HG02981 (cell line): ENCODE measurements at regions not wholly inside any gene's neighbourhood (a gene's known extent, or its start where the extent isn't known, plus 50 kb on each side); places are given as distances from the start of the nearest gene placed in this dataset.

Experiments used
- ATAC-seq: cut with Tn5 transposase; IDR thresholded peaks from one replicate; pipeline ENCODE4 v1.9.1; 2021; ENCODE audit warnings: mild to moderate bottlenecking, moderate library complexity; ENCODE audit not compliant: unreplicated experiment

DNA sequence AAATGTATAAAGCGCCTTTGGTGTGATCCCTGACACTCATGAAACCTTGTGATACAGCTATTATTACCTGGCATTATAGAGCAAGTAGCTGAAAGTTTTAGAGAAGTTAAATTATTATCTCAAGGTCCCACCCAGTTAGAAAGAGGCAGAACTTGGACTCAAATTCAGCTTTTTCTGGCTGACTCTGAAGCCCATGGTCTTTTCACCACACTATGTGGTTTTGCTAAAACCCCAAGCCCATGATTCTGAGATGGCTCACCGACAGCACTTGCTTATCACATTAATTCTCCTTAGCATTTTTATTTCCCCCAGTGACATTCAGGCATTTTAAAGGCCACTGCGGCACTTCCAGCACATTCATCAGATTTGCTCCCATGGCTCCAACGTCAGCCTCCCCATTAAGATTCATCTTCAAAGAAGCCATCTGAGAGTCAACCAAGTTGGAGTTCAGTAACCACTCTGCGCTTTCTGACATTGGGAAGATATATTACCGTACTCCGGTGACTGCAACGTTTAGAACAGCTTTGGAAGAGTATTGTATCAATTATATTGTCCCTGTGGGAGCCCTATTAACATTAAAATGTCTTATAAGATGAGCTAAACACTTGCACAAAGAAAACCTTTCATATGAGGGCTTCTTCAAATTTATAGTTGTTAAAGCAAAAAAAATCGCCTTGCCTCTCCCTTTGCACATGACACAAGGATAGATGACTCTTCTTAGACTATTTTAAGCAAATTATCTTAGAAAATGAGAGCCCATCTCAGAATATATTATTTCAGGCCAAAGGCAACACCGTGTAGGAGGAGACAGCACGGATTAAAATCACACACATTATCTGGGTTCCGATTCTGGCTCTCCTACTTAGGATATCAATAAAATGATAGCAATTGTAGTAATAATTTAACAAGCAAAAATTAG lies 638.1 kb downstream of the ACTL7B start:
- no peak for ATAC-seq

DNA sequence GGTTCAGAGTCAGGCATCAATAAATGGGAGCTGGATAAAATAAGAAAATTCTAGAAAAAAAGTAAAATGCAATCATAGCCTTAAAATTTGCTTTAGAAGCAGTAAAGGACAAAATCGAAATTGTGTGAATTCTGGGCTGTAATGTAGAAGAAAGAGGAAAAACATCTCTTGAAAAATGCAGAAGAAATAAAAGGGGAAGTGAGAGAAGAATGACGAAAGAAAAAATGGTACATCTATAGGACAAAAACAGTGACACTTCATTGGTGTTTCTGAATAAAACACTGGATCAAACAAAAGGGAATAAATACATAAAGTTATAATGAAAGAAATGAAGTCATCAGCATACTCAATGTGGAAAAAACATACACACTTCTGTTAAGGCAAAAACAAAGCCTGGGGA lies 642.3 kb downstream of the ACTL7B start:
- ATAC-seq = no peak

DNA sequence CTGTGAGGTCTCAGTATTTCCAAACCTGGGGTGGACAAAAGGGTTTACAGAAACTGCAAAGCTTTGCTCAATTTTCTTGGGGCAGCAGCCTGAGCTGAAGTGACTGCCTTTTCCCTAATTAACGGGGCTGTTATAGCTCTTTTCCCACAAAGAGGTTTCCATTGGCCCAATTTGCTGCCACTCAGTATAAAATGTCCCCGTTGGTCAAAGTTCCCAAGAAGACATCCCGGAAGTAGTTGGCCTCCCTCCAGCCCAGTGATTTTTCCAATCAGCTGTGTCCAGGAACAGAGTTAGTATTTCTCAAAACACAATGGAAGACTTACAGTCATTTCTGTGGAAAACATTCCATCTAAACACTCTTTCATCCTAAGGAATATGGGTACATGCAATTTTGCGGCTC lies 643.6 kb downstream of the ACTL7B start:
- ATAC-seq = no peak

DNA sequence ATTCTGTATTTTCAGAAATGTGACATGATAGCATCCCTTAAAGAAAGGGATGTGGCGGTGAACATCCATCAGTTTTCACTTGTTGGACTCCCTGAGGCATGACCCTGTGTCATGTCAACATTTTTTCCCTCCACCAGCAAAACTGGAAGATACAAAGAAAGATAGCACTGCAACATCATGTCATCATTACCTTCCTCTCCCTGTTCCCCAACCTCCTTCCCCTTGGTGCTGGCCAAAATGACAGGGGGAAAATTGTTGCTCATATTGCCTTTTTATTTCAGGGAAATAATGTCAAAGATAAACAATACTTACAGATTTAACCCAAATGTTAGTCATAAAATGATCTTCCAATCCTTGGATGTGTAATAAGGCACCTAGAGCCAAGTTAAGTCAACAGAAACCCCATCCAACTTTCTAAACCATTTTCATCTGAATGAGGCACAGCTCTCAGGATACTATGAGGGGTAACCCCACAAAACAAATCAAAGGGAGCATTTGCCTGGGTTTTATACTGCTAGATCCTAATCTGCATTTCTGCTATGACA lies 644.3 kb downstream of the ACTL7B start:
- no peak for ATAC-seq

DNA sequence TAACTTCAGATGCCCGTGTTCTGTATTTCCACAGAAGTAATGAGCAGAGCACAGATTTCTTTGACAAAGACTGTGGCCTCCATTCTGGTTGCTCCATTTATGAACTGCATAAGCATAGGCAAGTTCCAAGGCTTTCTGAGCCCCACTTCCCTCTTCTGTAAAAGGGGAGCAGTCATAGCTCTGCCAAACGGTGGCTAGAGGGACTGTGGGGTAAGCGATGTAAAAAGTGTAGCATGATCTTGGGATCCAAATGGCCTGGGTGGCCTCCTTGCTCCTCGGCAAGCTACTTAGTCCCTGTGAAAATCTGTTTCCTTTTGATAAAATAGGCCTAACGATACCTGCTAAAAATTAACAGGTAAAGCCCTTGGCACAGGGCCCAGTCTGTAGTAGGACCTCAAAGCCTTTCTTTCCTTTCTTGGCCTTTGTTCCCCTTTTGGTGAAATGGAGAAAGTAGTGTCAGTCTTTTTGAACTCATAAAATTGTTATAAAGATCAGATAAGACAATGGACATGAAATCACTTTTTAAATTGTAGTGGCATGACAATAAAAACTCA lies 646.6 kb downstream of the ACTL7B start:
- ATAC-seq = no peak

DNA sequence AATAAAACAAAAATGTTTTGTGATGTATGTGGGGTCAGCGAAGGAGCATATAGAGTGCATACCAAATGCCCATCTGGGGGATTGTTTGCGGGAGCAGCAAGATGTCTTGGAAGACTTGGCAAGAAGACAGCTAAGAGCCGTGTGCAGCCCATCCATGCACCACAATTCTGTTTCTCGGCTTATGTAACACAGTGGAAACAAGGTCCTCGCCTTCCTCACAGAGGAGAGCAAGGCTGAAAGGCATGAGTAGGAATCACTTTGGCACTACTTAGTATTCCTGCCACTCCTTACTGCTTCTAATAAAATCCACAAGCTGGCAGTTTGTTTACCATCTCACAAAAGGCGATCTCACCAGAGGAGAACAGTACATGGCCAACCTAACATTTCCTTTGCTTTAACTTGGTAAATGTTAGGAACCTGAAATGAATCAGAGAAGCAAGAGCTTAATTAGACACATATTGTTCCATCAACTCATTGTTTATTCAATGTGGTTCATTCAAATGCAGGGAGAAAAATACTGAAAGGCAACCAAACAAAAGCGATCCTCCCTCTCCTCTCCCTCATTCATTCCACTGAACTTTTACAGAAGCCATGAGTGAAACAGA lies 648.1 kb downstream of the ACTL7B start:
- no peak for ATAC-seq

DNA sequence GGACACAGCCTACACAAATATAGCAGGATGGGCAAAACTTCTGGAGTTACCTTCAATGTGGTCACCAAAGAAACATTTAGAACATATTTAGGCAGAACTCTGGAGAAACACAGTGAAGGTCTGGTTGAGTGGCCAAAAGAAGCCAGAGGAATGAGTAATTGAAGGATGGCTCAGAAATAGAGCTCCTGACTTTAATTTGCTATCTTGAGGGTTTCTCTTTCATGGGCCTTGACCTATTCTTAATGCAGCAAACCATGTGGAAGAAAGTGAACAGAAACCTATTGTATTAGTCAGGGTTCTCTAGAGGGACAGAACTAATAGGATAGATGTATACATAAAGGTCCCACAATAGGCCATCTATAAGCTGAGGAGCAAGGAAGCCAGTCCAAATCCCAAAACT lies 650.5 kb downstream of the ACTL7B start:
- no peak for ATAC-seq

DNA sequence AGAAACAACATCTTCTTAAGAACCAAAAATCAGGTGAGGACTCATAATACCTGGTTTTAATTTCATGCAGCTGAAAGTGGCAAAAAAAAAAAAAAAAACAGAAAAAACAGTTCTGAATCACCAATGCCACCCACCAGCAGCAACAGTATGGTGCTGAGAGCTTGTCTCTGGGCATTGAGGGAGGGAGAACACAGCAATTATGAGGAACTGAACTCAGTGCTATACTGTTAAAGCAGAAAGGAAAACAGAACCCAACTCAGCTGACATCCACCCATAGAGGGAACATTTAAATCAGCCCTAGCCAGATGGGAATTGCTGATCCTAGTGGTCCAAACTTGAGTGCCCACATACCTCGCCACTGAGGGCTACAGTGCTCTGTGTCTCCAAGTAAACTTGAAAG lies 657.9 kb downstream of the ACTL7B start:
- ATAC-seq = no peak

DNA sequence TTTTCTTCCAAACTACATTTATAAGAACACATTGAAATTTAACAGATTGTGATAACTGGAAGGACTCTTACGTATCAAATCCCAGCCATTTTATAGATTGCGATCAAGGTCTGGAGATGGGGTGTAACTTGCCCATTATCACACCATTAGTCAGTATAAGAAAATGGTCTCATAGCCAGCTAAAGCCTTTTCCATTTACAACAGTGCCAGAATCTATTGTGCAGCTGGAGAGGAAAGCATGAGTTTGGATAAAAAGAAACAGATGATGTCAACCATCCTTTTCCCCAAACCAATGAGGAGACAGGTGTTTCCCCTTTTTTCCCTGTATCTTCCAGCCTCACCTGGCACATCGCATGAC lies 658.8 kb downstream of the ACTL7B start:
- ATAC-seq = no peak

DNA sequence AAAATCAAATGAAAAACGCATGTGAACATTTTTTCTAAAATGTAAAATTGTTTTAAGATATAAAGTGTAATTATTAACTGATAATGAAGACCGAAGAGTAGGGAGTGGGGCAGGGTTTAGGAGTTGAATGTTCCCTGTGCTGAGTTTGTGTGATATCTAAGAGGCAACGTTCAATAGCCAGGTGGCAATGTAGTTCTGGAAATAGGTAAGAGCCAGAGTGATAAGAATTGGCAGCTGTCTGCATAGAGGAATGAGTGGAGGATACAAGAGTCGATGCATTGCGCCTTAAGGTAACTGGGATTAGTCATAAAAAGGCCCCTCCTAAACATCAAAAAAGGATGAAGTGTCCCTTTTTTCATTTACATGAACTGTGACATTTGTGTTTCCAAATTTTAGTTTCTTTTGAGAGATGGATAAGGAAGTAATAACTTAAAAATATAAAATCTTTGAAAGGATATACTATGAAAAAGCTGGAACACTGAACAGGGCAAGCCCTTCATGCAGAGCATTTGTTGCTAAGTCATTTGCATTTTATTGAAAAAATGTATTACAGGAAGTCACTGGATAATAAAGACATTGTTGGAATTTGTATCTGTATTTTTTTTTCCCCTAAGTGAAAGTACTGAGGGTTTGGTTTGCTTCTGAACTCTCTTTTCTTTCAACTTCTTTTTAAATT lies 659.3 kb downstream of the ACTL7B start:
- ATAC-seq = no peak

DNA sequence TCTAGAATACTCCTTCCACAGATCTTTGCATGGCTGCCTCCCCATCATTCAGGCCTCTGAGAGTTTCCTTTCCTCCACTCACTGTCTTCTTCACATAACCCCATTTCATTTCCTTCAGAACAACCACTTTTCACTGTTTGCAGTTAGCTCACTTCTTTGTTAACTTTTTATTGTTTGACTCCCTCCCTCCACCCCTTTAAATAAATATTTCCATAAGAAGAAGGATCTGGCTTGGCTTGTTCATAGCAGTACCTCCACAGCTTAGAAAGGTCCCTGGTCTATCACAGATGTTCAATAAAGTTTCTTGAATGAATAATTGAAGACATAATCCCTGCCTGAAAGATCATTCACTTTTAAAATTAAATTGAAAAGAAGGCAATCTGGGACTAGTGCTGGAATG lies 661.6 kb downstream of the ACTL7B start:
- ATAC-seq = no peak

DNA sequence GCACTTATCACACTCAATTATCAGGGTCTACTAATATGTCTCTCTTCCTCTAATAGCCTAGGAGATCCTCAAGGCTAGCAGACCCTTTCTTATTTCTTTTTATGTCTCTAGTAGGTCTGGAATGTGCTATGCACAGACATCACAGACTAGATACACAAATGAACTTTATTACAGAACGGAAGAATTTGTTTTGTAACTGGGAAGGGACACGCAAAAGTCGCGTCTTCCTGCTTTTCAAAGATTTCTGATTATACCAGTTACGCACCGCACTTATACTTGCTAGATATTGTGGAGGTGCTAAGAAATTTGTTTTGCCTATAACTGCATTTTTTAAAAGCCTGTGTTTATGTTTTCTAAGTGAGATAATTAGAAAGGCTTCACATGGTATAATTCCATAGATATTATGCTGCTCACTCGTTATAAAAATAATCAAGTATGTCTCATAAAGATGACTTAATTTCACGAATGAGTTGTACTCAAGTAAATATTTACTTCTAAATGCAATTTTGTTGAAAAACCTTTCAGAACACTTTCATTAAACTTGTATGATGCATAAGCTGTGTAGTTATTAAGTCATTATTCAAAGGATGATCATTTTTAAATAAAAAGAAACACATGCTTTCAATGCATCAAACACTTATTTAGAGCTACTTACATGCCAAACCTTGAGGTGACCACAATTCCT lies 662.6 kb downstream of the ACTL7B start:
- ATAC-seq = no peak

DNA sequence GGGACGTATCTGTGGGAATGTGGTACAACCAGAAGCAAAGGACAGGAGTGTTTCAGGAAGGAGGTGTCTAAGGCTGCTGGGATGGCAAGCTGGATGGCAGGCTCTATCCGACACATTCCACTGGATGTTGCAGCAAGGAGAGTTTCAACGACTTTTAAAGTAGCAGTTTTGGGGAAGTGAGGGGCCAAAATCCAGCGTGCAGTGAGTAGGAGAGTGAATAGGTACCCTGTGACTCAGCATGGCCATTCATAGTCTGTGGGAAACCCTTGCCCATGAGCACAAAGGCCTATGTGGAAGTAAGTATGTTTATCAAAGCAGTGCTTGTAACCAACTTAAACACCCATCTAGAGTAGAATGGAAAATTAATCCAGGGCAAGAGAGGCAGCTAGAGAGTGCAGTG lies 664.7 kb downstream of the ACTL7B start:
- ATAC-seq = no peak

DNA sequence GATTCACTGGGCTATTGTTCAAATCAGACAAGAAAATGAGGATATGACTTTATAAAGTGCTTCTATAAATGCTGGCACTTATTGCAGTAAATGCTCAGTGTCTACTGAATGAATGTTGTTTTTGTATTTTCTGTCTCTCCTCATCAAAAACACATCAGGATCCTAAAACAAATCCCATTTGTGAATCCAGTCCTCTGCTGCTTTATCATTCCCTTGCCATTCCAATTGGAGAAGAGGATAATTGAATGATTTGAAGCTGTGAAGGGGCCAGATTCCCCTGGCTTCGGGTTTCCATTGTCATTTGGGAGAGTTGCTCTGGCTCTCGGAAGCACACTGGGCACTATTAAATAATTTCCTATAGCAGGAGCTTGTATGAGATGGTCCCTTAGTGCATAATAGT lies 666.8 kb downstream of the ACTL7B start:
- ATAC-seq = no peak

DNA sequence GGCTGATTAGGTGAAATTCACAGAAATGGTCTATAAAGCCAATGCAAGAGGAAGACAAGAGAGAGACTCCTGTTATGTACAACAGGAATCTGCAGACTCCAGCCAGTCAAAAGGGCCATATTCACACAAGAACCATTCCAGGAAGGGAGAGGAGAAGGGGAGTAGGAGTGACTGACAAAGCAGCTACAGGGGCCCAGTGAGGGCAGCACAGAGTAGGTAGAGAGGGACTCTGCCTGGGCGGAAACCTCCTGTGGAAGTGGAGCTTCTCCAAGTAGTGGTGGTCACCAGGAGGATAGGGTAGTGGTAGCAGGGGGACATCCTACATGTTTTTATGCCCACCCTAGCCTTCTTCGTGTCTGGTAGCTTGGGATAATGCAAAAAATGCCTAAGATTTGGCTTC lies 667.3 kb downstream of the ACTL7B start:
- ATAC-seq = no peak

DNA sequence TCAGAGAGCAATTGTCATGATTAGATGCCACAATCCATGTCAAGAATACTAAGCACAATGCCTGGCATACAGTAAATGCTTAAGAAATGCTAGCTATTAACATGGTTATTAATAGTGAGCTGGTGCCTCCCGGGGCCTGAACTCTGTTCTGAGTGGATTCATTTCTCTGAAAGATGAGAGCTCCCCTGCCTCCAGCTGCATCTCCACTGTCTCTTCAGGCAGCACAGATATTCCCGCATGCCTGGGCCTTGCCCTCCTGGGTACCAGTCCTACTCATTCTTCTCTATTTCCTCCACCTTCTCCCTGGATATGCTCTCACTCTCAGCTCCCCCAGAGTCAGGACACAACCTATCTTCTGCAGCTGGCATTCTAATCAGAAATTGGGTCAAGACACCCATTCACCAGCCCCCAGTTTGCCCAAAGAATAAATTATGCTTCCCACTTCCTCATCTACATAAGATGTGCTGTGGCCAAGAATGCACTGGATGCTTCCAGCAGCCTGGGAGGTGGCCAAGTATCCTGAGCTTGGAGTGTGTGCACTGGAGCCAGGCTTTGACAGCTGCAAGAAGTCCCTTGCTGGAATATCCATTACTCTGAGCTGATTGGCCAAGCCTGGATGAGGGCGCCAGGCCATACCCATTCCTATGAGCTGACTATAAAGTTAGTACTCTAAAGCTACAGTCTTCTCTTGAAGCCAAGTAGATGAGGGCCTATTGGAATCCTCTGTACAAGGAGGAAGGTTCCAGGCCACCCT lies 669.0 kb downstream of the ACTL7B start:
- ATAC-seq = no peak

DNA sequence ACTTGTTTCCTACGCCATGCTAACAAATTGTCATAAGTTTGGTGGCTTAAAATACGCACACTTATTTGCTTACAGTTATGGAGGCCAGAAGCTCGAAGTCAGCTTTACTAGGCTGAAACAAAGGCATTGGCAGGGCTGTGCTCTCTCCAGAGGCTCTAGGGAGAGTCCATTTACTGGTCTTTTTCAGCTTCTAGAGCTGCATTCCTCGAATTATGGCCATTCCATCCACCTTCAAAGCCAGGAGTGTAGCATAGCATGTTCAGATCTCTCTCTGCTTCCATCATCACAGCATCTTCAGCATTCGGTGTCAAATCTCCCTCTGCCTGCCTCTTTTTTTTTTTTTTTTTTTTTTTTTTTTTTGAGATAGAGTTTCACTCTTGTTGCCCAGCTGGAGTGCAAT lies 670.2 kb downstream of the ACTL7B start:
- no peak for ATAC-seq

DNA sequence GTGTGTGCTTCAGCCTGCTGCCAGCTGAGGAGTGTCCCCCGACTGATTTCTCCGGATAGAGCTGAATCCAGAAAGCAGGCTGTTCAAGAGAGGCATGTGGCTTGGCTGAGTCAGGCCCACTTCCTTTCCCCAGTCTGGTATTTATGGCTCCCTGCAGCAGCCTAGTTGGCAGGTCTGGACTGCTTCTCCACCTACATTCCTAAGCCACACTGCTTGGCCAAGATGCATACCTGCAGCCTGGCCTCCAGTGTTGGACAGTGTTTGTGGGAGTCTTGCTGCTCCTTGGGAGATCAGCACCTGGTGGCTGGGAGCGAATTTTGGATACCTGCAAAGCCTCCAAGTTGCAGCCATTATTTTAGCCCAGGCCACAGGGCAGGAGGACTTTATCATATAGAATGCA lies 670.8 kb downstream of the ACTL7B start:
- no peak for ATAC-seq

DNA sequence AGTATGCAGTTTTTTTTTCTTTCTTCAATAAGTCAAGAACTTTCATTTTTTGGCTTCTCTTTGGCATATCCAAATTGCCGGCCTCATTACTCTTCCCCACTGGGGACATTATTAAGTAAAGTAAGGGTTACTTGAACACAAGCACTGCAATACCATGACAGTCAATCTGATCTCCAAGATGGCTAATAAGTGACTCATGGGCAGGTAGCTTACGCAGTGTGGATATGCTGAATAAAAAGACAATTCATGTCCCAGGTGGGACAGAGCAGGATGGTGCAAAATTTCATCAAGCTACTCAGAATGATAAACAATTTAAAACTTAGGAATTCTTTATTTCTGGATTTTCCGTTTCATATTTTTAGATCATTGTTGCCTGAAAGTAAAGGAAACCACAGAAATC lies 671.8 kb downstream of the ACTL7B start:
- ATAC-seq = no peak

DNA sequence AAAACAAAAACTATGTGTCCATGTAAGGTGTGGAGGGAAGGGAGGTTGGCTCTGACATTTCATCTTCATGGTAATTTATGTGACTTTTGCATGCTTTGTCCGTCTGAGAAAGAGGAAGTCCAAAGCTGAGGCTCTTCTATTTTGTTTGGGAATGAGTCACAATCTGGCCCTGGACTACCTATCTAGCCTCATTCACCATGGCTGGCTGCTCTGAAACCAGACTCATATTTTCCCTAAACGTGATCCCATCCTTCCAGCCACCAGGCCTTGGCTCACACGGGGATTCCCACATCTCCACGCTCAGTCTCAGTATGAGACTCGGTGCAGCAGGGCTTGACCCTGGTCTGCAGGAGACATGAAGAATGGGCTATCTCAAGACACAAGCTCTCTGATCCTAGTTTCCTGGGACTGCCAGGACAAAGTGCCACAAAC lies 672.8 kb downstream of the ACTL7B start:
- ATAC-seq = peak; percentile 82
